DND-41 (cell line): ENCODE measurements at regions not wholly inside any gene's neighbourhood (a gene's known extent, or its start where the extent isn't known, plus 50 kb on each side); places are given as distances from the start of the nearest gene placed in this dataset.

Experiments used
- ATAC-seq: fragments of 200-7000 bp; cut with Tn5 transposase; 3 replicates; pipeline ENCODE4 v1.9.1; 2021; ENCODE audit warnings: low read depth; ENCODE audit not compliant: insufficient read depth
- DNase-seq: peaks from one replicate; pipeline ENCODE4 v3.0.0-alpha.2; 2020
- H2AFZ ChIP-seq: 2 replicates; pipeline ENCODE4 v1.6.0; 2012; ENCODE audit warnings: low read depth, low read length
- H3K27ac ChIP-seq: 2 replicates; pipeline ENCODE4 v1.5.1; 2012; ENCODE audit warnings: low read length, inconsistent platforms
- H3K27me3 ChIP-seq: fragments of 200-600 bp; sonication (generic); 2 replicates; pipeline ENCODE4 v1.6.0; 2012; ENCODE audit warnings: low read length, mild to moderate bottlenecking, inconsistent platforms; ENCODE audit not compliant: insufficient read depth, poor library complexity
- H3K36me3 ChIP-seq: 2 replicates; pipeline ENCODE4 v1.5.1; 2012; ENCODE audit warnings: low read length, inconsistent platforms; ENCODE audit not compliant: insufficient read depth
- H3K4me1 ChIP-seq: 2 replicates; pipeline ENCODE4 v1.5.1; 2012; ENCODE audit warnings: mild to moderate bottlenecking, low read length; ENCODE audit not compliant: insufficient read depth
- H3K4me2 ChIP-seq: 2 replicates; pipeline ENCODE4 v1.6.0; 2012; ENCODE audit warnings: mild to moderate bottlenecking, moderate library complexity, low read length, inconsistent platforms; ENCODE audit not compliant: insufficient read depth
- H3K4me3 ChIP-seq, 2 experiments: fragments of 200-600 bp in 1 of 2; shearing (Covaris generic) in 1 of 2; 2 replicates each; pipeline ENCODE4 v1.5.1; 2012 to 2016; ENCODE audit warnings: inconsistent platforms in 2 of 2, low read length in 2 of 2, mild to moderate bottlenecking in 2 of 2, low read depth in 1 of 2, moderate library complexity in 1 of 2
- H3K79me2 ChIP-seq: 2 replicates; pipeline ENCODE4 v1.6.0; 2012; ENCODE audit warnings: low read length, inconsistent platforms; ENCODE audit not compliant: insufficient read depth
- H3K9ac ChIP-seq: 2 replicates; pipeline ENCODE4 v1.6.0; 2012; ENCODE audit warnings: low read depth, mild to moderate bottlenecking, inconsistent platforms, low read length, moderate library complexity
- H3K9me3 ChIP-seq: 2 replicates; pipeline ENCODE4 v1.5.1; 2012; ENCODE audit warnings: low read length, moderate library complexity, mild to moderate bottlenecking, inconsistent platforms; ENCODE audit not compliant: insufficient read depth, severe bottlenecking
- H4K20me1 ChIP-seq: 2 replicates; pipeline ENCODE4 v1.6.0; 2012; ENCODE audit warnings: low read length; ENCODE audit not compliant: insufficient read depth
- CTCF ChIP-seq: IDR thresholded peaks from 2 replicates; pipeline ENCODE4 v1.5.1; 2012; ENCODE audit warnings: borderline replicate concordance, low read length, moderate library complexity, mild to moderate bottlenecking; ENCODE audit not compliant: poor library complexity, severe bottlenecking; ENCODE audit errors: extremely low read depth
- EZH2 ChIP-seq: IDR thresholded peaks from 3 replicates; pipeline ENCODE4 v1.6.1; 2012; ENCODE audit warnings: borderline replicate concordance, low read depth, mild to moderate bottlenecking, moderate library complexity, low read length, inconsistent platforms; ENCODE audit not compliant: severe bottlenecking

- H3K27me3 ChIP-seq: no peaks in the 10 kb centered on the region
- no peaks in the 10 kb centered on the region for H4K20me1 ChIP-seq
- H3K36me3 ChIP-seq: no peaks in the 10 kb centered on the region
- ATAC-seq (no peak), DNase-seq (no peak)
- no peaks in the 10 kb centered on the region for H3K79me2 ChIP-seq
- H3K4me2 ChIP-seq: no peak overlapping the region
- no peak overlapping the region for H2AFZ ChIP-seq
- no peak for TF ChIP-seq EZH2
- no peak for TF ChIP-seq CTCF
- H3K9ac ChIP-seq: no peak overlapping the region
- no peak overlapping the region for H3K27ac ChIP-seq
- no peak overlapping the region for H3K4me3 ChIP-seq
- H3K9me3 ChIP-seq: no peaks in the 10 kb centered on the region
- peaks cover 10% of the 10 kb centered on the region; the same call in 1 of the 2 replicates for H3K4me1 ChIP-seq
These were observed 127.3 kb upstream of the BOD1 start for GRCh38 chr5:173743641-173744343.

- Histone ChIP-seq H3K4me2 (no peak overlapping the region), H4K20me1 (no peaks in the 10 kb centered on the region), H3K36me3 (no peaks in the 10 kb centered on the region), H3K4me3 (no peak overlapping the region), H3K9me3 (no peaks in the 10 kb centered on the region), H3K79me2 (no peaks in the 10 kb centered on the region), H2AFZ (no peak overlapping the region), H3K27ac (no peak overlapping the region), H3K4me1 (peaks cover 10% of the 10 kb centered on the region; the same call in 1 of the 2 replicates), H3K9ac (no peak overlapping the region), H3K27me3 (no peaks in the 10 kb centered on the region)
- ATAC-seq (no peak), DNase-seq (no peak)
- no peak for TF ChIP-seq EZH2
- TF ChIP-seq CTCF: no peak
These were observed 128.1 kb upstream of the BOD1 start for GRCh38 chr5:173744551-173744950.

- Histone ChIP-seq H3K9me3 (no peaks in the 10 kb centered on the region), H3K4me2 (no peak overlapping the region), H3K36me3 (no peaks in the 10 kb centered on the region), H4K20me1 (no peaks in the 10 kb centered on the region), H3K27me3 (no peaks in the 10 kb centered on the region), H3K79me2 (no peaks in the 10 kb centered on the region), H2AFZ (no peak overlapping the region), H3K4me1 (peaks cover 10% of the 10 kb centered on the region; the same call in 1 of the 2 replicates), H3K9ac (no peak overlapping the region), H3K27ac (no peak overlapping the region), H3K4me3 (no peak overlapping the region)
- TF ChIP-seq EZH2: no peak
- DNase-seq: peak; percentile 29
- peak; percentile 53; the same call in 2 of the 3 replicates for ATAC-seq
These were observed 128.7 kb upstream of the BOD1 start for GRCh38 chr5:173745123-173745522.

GRCh38 chr5:173745557-173745956, 129.1 kb upstream of the BOD1 start:
- Histone ChIP-seq H2AFZ (no peak overlapping the region), H4K20me1 (no peaks in the 10 kb centered on the region), H3K36me3 (no peaks in the 10 kb centered on the region), H3K4me1 (peaks cover 10% of the 10 kb centered on the region; the same call in 1 of the 2 replicates), H3K27ac (no peak overlapping the region), H3K9me3 (no peaks in the 10 kb centered on the region), H3K4me2 (no peak overlapping the region), H3K27me3 (no peaks in the 10 kb centered on the region), H3K4me3 (no peak overlapping the region), H3K79me2 (no peaks in the 10 kb centered on the region), H3K9ac (no peak overlapping the region)
- DNase-seq: no peak
- ATAC-seq: no peak
- TF ChIP-seq EZH2 (no peak), CTCF (no peak)
